ENCODE measurements at regions not wholly inside any gene's neighbourhood (a gene's known extent, or its start where the extent isn't known, plus 50 kb on each side); places are given as distances from the start of the nearest gene placed in this dataset.

- Mint-ChIP-seq H3K4me1 (no peaks in the 10 kb centered on the region), H3K27me3 (no peaks in the 10 kb centered on the region), H3K9me3 (ENCODE audit: insufficient read depth) (no peaks in the 10 kb centered on the region), H3K27ac (no peak overlapping the region), H3K4me3 (no peak overlapping the region)
- TF ChIP-seq EZH2 (IDR thresholded peaks at IDR 0.05; ENCODE audit: borderline replicate concordance, insufficient read depth, low read depth, low read length, poor library complexity, severe bottlenecking), result no peak
- TF ChIP-seq CTCF (IDR thresholded peaks at IDR 0.05), result no peak
- DNase-seq, result no peak
- H3K4me2 ChIP-seq (replicated peaks; ENCODE audit: low read depth, low read length, poor library complexity, severe bottlenecking), result no peak overlapping the region
- H3K4me1 ChIP-seq (ENCODE audit: control insufficient read depth in 2 of 2, insufficient read depth in 2 of 2, low read length in 2 of 2), result no peaks in the 10 kb centered on the region
- CTCF ChIA-PET, result no interaction called here
- H3K9me3 ChIP-seq (ENCODE audit: control extremely low read depth in 1 of 3, control insufficient read depth in 2 of 3, insufficient read depth in 1 of 3, low read length in 2 of 3), result no peaks in the 10 kb centered on the region
- no peaks in the 10 kb centered on the region for H3K36me3 ChIP-seq (replicated peaks in 1 of 2; ENCODE audit: control extremely low read depth in 1 of 2, control insufficient read depth in 1 of 2, extremely low read depth in 1 of 2, insufficient read depth in 2 of 2, low read length in 1 of 2)
- WGBS (ENCODE audit: insufficient coverage), result 40% methylated on average over 1 of the region's 1 CpG
- ATAC-seq (ENCODE audit: low read depth), result no peak
- POLR2A ChIA-PET, result no interaction called here
- H3K27ac ChIP-seq (ENCODE audit: low read length in 2 of 2), result no peak overlapping the region
- intact Hi-C loops (cut with micrococcal nuclease), result no loop called here
- no peak overlapping the region for H3K4me3 ChIP-seq (ENCODE audit: control extremely low read depth in 1 of 5, extremely low read depth in 1 of 5, insufficient read depth in 1 of 5, low read depth in 2 of 5, low read length in 4 of 5)
- no peak overlapping the region for H3K9ac ChIP-seq (ENCODE audit: low read length)
- H4K20me1 ChIP-seq (ENCODE audit: control insufficient read depth, insufficient read depth, low read length, poor library complexity, severe bottlenecking), result no peaks in the 10 kb centered on the region
- H2AFZ ChIP-seq (ENCODE audit: insufficient read depth, low read depth, low read length, poor library complexity, severe bottlenecking), result no peak overlapping the region
- H3K27me3 ChIP-seq (replicated peaks in 1 of 4; ENCODE audit: control extremely low read depth in 1 of 4, control insufficient read depth in 3 of 4, insufficient read depth in 4 of 4, low read length in 3 of 4), result no peaks in the 10 kb centered on the region
- H3K79me2 ChIP-seq (ENCODE audit: control insufficient read depth, insufficient read depth, low read length), result no peaks in the 10 kb centered on the region
Observed at GRCh38 chr6:74167511-74167910, 471.5 kb downstream of the CD109 start.

- Histone ChIP-seq H4K20me1 (ENCODE audit: control insufficient read depth, insufficient read depth, low read length, poor library complexity, severe bottlenecking) (no peaks in the 10 kb centered on the region), H3K4me2 (replicated peaks; ENCODE audit: low read depth, low read length, poor library complexity, severe bottlenecking) (no peak overlapping the region), H3K9ac (ENCODE audit: low read length) (no peak overlapping the region), H3K4me1 (ENCODE audit: control insufficient read depth in 2 of 2, insufficient read depth in 2 of 2, low read length in 2 of 2) (no peaks in the 10 kb centered on the region), H3K4me3 (ENCODE audit: control extremely low read depth in 1 of 5, extremely low read depth in 1 of 5, insufficient read depth in 1 of 5, low read depth in 2 of 5, low read length in 4 of 5) (no peak overlapping the region), H3K36me3 (replicated peaks in 1 of 2; ENCODE audit: control extremely low read depth in 1 of 2, control insufficient read depth in 1 of 2, extremely low read depth in 1 of 2, insufficient read depth in 2 of 2, low read length in 1 of 2) (no peaks in the 10 kb centered on the region), H3K27ac (ENCODE audit: low read length in 2 of 2) (no peak overlapping the region), H3K27me3 (replicated peaks in 1 of 4; ENCODE audit: control extremely low read depth in 1 of 4, control insufficient read depth in 3 of 4, insufficient read depth in 4 of 4, low read length in 3 of 4) (no peaks in the 10 kb centered on the region), H3K79me2 (ENCODE audit: control insufficient read depth, insufficient read depth, low read length) (no peaks in the 10 kb centered on the region), H3K9me3 (ENCODE audit: control extremely low read depth in 1 of 3, control insufficient read depth in 2 of 3, insufficient read depth in 1 of 3, low read length in 2 of 3) (no peaks in the 10 kb centered on the region), H2AFZ (ENCODE audit: insufficient read depth, low read depth, low read length, poor library complexity, severe bottlenecking) (no peak overlapping the region)
- 83% methylated on average over 1 of the region's 2 CpGs for WGBS (ENCODE audit: insufficient coverage)
- ATAC-seq (ENCODE audit: low read depth) (no peak), DNase-seq (no peak)
- no peak for TF ChIP-seq CTCF (IDR thresholded peaks at IDR 0.05)
- no peak for TF ChIP-seq EZH2 (IDR thresholded peaks at IDR 0.05; ENCODE audit: borderline replicate concordance, insufficient read depth, low read depth, low read length, poor library complexity, severe bottlenecking)
- no peaks in the 10 kb centered on the region for H3K9me3 Mint-ChIP-seq (ENCODE audit: insufficient read depth)
- no peaks in the 10 kb centered on the region for H3K4me1 Mint-ChIP-seq
- intact Hi-C loops (cut with micrococcal nuclease), result no loop called here
- no peak overlapping the region for H3K4me3 Mint-ChIP-seq
- no peaks in the 10 kb centered on the region for H3K27me3 Mint-ChIP-seq
- no peak overlapping the region for H3K27ac Mint-ChIP-seq
- POLR2A ChIA-PET, result no interaction called here
- CTCF ChIA-PET, result no interaction called here
Observed at GRCh38 chr6:74166849-74167248, 470.8 kb downstream of the CD109 start.
